ENCODE measurements at regions not wholly inside any gene's neighbourhood (a gene's known extent, or its start where the extent isn't known, plus 50 kb on each side); places are given as distances from the start of the nearest gene placed in this dataset.

DNA sequence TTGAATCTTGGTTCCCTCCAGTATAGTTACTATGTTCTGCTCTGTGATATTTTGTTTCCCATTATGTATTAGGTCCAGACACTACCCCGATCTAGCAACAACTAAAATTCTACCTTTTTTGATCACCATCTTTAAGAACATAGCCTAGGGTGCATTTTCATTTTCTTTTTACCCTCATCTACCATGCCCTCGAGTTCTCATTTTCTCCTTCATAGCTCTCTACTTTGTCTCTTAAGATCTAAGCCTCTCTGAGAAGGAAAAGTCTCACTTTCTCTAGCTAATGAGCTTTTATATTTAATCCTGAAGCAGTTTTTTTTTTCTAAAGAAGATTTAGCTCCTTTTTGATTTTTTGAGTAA lies 1089.4 kb upstream of the SLC39A10 start:
- no peak overlapping the region for H3K9ac ChIP-seq (ENCODE audit: low read length)

DNA sequence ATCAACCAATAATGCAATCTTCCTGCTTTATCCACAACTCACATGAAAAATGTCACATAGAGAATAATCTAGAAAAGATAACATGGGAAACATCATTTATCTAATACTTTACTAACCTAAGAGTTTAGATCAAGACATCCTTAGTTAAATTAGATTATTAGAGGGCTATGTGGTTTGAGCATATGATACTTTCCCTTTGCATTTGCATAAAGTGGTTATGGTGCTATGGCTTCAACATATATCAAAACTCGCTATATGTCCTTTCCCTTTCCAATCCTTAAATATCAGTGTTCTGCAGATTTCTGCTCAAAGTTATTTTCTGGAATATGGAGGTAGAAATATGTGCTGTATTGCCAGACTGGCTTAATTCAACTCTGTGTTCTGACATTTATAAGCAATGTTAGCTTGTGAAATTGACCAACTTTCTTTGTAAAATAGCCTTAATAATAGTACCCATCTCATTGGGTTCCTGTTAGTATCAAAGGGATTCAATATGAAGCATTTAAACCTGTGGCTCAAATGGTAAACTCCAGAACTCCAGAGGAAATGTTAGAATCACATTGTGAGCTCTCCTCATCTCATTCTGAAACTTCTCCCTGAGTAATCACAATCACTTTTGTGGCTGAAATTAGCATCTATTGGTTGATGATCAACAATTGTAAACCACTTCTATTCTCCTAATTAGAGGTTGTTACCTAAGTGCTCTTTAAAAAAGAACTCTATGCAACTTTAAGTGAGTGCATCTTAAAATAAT lies 1089.9 kb upstream of the SLC39A10 start:
- Histone ChIP-seq H3K4me1 (ENCODE audit: insufficient read depth, low read length) (no peaks in the 10 kb centered on the region), H3K4me3 (ENCODE audit: low read depth in 1 of 2, low read length in 2 of 2) (no peak overlapping the region), H3K27me3 (ENCODE audit: control insufficient read depth in 1 of 2, insufficient read depth in 2 of 2, low read length in 2 of 2) (no peaks in the 10 kb centered on the region), H3K27ac (ENCODE audit: low read depth, low read length) (no peak overlapping the region), H3K9ac (ENCODE audit: low read length) (no peak overlapping the region), H3K36me3 (ENCODE audit: insufficient read depth, low read length) (no peaks in the 10 kb centered on the region), H3K9me3 (ENCODE audit: low read length) (no peaks in the 10 kb centered on the region)

More for the DNA sequence above, 1089.4 kb upstream of the SLC39A10 start:
- Histone ChIP-seq H3K4me1 (ENCODE audit: insufficient read depth, low read length) (no peaks in the 10 kb centered on the region), H3K36me3 (ENCODE audit: insufficient read depth, low read length) (no peaks in the 10 kb centered on the region), H3K27ac (ENCODE audit: low read depth, low read length) (no peak overlapping the region), H3K27me3 (ENCODE audit: control insufficient read depth in 1 of 2, insufficient read depth in 2 of 2, low read length in 2 of 2) (no peaks in the 10 kb centered on the region), H3K4me3 (ENCODE audit: low read depth in 1 of 2, low read length in 2 of 2) (no peak overlapping the region), H3K9me3 (ENCODE audit: low read length) (no peaks in the 10 kb centered on the region)

DNA sequence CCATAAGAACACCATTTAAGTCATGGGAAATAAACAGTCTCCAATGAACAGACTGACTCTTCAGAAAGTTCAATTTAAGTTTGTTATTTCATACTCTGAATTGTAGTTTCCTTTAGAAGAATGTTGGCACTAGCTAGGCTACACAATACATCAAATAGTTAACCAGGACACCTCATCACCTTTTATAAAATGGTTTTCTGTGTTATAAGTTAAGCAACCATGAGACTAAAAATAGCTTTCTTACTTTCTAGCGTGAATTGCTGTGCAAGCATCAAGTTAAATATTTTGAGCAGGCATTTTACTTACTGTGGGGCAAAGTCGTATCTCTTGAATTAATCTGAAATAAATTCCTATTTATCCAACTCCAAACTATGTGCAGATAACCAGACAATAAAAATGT lies 1092.6 kb upstream of the SLC39A10 start:
- H3K27ac ChIP-seq (ENCODE audit: low read depth, low read length) = no peak overlapping the region
- no peaks in the 10 kb centered on the region for H3K9me3 ChIP-seq (ENCODE audit: low read length)
- no peaks in the 10 kb centered on the region for H3K4me1 ChIP-seq (ENCODE audit: insufficient read depth, low read length)
- no peak overlapping the region for H3K9ac ChIP-seq (ENCODE audit: low read length)
- H3K36me3 ChIP-seq (ENCODE audit: insufficient read depth, low read length) = no peaks in the 10 kb centered on the region
- no peaks in the 10 kb centered on the region for H3K27me3 ChIP-seq (ENCODE audit: control insufficient read depth in 1 of 2, insufficient read depth in 2 of 2, low read length in 2 of 2)
- H3K4me3 ChIP-seq (ENCODE audit: low read depth in 1 of 2, low read length in 2 of 2) = no peak overlapping the region

DNA sequence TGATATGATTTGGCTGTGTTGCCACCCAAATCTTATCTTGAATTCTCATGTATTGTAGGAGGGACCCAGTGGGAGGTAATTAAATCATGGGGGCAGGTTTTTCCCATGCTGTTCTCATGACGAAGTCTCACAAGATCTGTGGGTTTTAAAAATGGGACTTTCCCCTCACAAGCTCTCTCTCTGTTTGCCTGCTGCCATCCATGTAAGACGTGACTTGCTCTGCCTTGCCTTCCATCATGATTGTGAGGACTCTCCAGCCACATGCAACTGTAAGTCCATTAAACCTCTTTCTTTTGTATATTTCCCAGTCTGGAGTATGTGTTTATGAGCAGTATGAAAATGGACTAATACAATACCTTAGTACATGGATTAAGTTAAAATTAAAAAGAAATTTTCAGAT lies 1094.7 kb upstream of the SLC39A10 start:
- H3K36me3 ChIP-seq (ENCODE audit: insufficient read depth, low read length) = no peaks in the 10 kb centered on the region
- no peak overlapping the region for H3K27ac ChIP-seq (ENCODE audit: low read depth, low read length)
- H3K9me3 ChIP-seq (ENCODE audit: low read length) = no peaks in the 10 kb centered on the region
- no peak overlapping the region for H3K9ac ChIP-seq (ENCODE audit: low read length)
- H3K4me1 ChIP-seq (ENCODE audit: insufficient read depth, low read length) = no peaks in the 10 kb centered on the region
- no peak overlapping the region for H3K4me3 ChIP-seq (ENCODE audit: low read depth in 1 of 2, low read length in 2 of 2)
- no peaks in the 10 kb centered on the region for H3K27me3 ChIP-seq (ENCODE audit: control insufficient read depth in 1 of 2, insufficient read depth in 2 of 2, low read length in 2 of 2)

DNA sequence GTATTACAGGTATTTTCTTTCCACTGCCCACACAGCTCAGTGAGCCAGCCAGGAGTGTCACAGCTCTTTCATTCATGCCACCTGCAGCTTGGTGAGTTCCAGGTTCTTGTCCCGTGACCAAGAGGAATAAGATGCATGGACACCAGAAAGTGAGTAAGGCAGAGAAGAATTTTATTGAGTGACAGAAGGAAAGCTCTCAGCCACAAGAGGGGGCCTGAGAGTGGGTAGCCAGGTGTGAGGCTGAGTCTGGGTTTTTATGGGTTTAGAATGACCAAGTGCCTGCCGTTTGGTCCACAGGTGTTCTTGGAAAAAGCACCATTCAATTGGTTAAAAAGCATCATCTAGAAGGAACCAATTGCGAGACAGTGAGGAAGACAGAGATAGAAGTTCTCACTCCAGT lies 1097.1 kb upstream of the SLC39A10 start:
- Histone ChIP-seq H3K4me1 (ENCODE audit: insufficient read depth, low read length) (no peaks in the 10 kb centered on the region), H3K27me3 (ENCODE audit: control insufficient read depth in 1 of 2, insufficient read depth in 2 of 2, low read length in 2 of 2) (no peaks in the 10 kb centered on the region), H3K9me3 (ENCODE audit: low read length) (no peaks in the 10 kb centered on the region), H3K36me3 (ENCODE audit: insufficient read depth, low read length) (no peaks in the 10 kb centered on the region), H3K27ac (ENCODE audit: low read depth, low read length) (no peak overlapping the region), H3K4me3 (ENCODE audit: low read depth in 1 of 2, low read length in 2 of 2) (no peak overlapping the region), H3K9ac (ENCODE audit: low read length) (no peak overlapping the region)

DNA sequence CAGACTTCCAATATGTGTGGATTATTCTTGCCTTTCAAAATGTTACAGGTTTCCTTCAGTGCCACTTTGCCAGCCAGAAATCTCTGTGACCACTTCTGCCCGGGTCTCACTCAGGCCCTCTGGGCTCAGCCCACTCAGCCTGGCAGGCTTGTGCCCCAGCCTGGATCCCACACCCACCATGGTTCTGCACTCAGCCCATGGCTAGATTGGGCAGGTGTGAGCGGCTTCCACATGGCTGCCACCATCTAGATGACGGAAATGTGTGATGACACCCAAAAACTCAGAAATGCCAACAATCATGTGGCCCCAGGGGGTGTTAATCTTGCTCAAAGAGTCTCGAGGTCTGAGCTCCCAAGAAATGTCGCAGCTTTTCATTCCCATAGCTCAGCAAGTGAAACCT lies 1097.5 kb upstream of the SLC39A10 start:
- no peak overlapping the region for H3K9ac ChIP-seq (ENCODE audit: low read length)
- H3K27ac ChIP-seq (ENCODE audit: low read depth, low read length) = no peak overlapping the region
- H3K4me3 ChIP-seq (ENCODE audit: low read depth in 1 of 2, low read length in 2 of 2) = no peak overlapping the region
- H3K4me1 ChIP-seq (ENCODE audit: insufficient read depth, low read length) = no peaks in the 10 kb centered on the region
- no peaks in the 10 kb centered on the region for H3K27me3 ChIP-seq (ENCODE audit: control insufficient read depth in 1 of 2, insufficient read depth in 2 of 2, low read length in 2 of 2)
- no peaks in the 10 kb centered on the region for H3K36me3 ChIP-seq (ENCODE audit: insufficient read depth, low read length)
- no peaks in the 10 kb centered on the region for H3K9me3 ChIP-seq (ENCODE audit: low read length)

DNA sequence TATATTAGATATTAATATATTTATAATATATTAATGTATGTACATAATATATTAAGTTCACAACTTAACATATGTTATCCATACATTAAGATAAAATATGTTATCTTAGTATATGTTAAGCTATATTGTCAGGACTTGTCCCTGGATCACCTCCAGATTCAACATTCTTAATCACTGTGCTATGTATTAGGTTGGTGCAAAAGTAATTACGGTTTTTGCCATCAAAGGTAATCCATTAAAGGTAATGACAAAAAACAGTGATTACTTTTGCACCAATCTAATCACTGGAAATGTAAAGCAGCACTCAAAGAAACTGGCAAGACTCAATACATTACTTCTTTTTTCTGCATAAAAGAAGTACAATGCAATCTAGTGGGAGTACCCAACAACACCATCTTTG lies 1099.0 kb upstream of the SLC39A10 start:
- no peak overlapping the region for H3K27ac ChIP-seq (ENCODE audit: low read depth, low read length)
- no peaks in the 10 kb centered on the region for H3K36me3 ChIP-seq (ENCODE audit: insufficient read depth, low read length)
- no peak overlapping the region for H3K9ac ChIP-seq (ENCODE audit: low read length)
- H3K4me3 ChIP-seq (ENCODE audit: low read depth in 1 of 2, low read length in 2 of 2) = no peak overlapping the region
- H3K4me1 ChIP-seq (ENCODE audit: insufficient read depth, low read length) = no peaks in the 10 kb centered on the region
- no peaks in the 10 kb centered on the region for H3K27me3 ChIP-seq (ENCODE audit: control insufficient read depth in 1 of 2, insufficient read depth in 2 of 2, low read length in 2 of 2)
- H3K9me3 ChIP-seq (ENCODE audit: low read length) = no peaks in the 10 kb centered on the region

DNA sequence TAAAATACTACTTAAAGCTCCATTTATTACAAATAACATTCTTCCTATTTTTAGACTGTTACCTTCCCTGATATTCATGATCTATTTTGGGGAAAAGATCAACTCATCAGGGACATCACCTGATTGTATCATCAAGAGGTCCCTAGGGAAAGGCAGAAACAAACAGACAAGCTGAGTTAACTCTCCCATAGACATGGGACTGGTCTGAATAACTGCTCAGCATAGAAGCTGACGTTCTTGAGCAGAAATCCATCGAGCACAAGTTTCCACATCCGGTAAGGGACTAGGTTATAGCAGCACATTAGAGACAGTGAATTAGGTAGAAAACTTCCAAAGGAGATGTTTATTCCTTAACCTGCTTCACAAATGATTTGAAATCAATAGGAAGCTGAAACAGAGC lies 1100.4 kb upstream of the SLC39A10 start:
- Histone ChIP-seq H3K9me3 (ENCODE audit: low read length) (no peaks in the 10 kb centered on the region), H3K4me1 (ENCODE audit: insufficient read depth, low read length) (no peaks in the 10 kb centered on the region), H3K36me3 (ENCODE audit: insufficient read depth, low read length) (no peaks in the 10 kb centered on the region), H3K4me3 (ENCODE audit: low read depth in 1 of 2, low read length in 2 of 2) (no peak overlapping the region), H3K27ac (ENCODE audit: low read depth, low read length) (no peak overlapping the region), H3K27me3 (ENCODE audit: control insufficient read depth in 1 of 2, insufficient read depth in 2 of 2, low read length in 2 of 2) (no peaks in the 10 kb centered on the region), H3K9ac (ENCODE audit: low read length) (no peak overlapping the region)

DNA sequence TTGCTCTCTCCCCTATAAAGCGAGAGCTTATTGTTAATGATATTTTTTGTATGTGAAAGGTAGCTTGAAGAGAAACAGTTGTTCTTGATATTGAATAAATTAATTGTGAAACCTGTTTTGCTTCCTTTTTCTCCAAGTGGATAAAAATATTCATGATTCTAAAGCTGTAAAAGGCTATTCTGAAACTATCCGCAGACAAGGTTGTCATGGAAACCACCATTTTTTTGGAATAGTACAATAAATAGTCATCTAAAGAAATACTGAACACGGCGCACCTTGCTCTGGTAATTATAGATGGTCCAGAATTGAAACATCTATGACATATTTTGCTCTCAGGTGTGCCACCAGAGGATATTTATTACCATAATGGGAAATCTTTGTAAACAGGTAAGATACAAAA lies 1103.0 kb upstream of the SLC39A10 start:
- H3K4me1 ChIP-seq (ENCODE audit: insufficient read depth, low read length) = no peaks in the 10 kb centered on the region
- H3K9me3 ChIP-seq (ENCODE audit: low read length) = no peaks in the 10 kb centered on the region
- H3K36me3 ChIP-seq (ENCODE audit: insufficient read depth, low read length) = no peaks in the 10 kb centered on the region
- no peaks in the 10 kb centered on the region for H3K27me3 ChIP-seq (ENCODE audit: control insufficient read depth in 1 of 2, insufficient read depth in 2 of 2, low read length in 2 of 2)
- H3K9ac ChIP-seq (ENCODE audit: low read length) = no peak overlapping the region
- no peak overlapping the region for H3K27ac ChIP-seq (ENCODE audit: low read depth, low read length)
- no peak overlapping the region for H3K4me3 ChIP-seq (ENCODE audit: low read depth in 1 of 2, low read length in 2 of 2)

DNA sequence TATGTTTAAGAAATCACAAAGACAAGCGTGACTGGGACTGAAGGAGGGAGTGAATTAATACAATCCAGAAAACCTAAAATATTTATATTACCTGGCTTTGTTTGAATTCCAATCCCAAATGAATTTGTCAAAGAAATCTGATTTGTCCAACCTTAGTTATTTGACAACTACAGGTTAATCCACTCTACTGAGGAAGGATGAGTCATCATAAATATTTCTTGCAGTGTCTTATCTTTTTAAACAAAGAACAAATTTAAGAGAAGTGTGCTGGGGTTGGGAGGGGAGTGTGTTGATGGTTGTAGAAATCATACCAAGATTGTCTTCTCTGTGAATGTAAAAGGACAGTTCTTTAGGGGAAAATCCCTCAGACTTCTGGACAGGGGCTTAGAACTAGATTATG lies 1106.3 kb upstream of the SLC39A10 start:
- Histone ChIP-seq H3K9me3 (ENCODE audit: low read length) (no peaks in the 10 kb centered on the region), H3K9ac (ENCODE audit: low read length) (no peak overlapping the region), H3K36me3 (ENCODE audit: insufficient read depth, low read length) (no peaks in the 10 kb centered on the region), H3K4me3 (ENCODE audit: low read depth in 1 of 2, low read length in 2 of 2) (no peak overlapping the region), H3K4me1 (ENCODE audit: insufficient read depth, low read length) (no peaks in the 10 kb centered on the region), H3K27ac (ENCODE audit: low read depth, low read length) (no peak overlapping the region), H3K27me3 (ENCODE audit: control insufficient read depth in 1 of 2, insufficient read depth in 2 of 2, low read length in 2 of 2) (no peaks in the 10 kb centered on the region)

DNA sequence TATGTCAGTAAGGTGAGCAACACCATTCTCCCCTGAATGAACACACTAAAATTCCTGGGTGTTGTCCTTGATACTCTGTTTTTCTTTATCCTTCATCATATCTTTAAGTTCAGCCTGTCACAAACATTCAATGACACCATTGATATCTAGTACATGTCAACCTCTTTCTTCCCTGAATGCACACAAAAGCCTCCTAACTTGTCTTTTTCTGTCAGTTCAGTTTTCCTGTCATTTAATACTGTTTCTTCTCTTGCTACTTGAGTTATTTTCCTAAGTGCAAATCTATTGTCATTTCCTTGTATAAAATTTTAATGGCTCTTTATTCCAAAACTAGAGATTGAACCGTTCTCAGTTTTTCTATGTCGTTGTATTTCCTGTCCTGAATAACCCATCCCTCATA lies 1107.6 kb upstream of the SLC39A10 start:
- Histone ChIP-seq H3K27me3 (ENCODE audit: control insufficient read depth in 1 of 2, insufficient read depth in 2 of 2, low read length in 2 of 2) (no peaks in the 10 kb centered on the region), H3K4me3 (ENCODE audit: low read depth in 1 of 2, low read length in 2 of 2) (no peak overlapping the region), H3K9me3 (ENCODE audit: low read length) (no peaks in the 10 kb centered on the region), H3K27ac (ENCODE audit: low read depth, low read length) (no peak overlapping the region), H3K36me3 (ENCODE audit: insufficient read depth, low read length) (no peaks in the 10 kb centered on the region), H3K9ac (ENCODE audit: low read length) (no peak overlapping the region), H3K4me1 (ENCODE audit: insufficient read depth, low read length) (no peaks in the 10 kb centered on the region)

DNA sequence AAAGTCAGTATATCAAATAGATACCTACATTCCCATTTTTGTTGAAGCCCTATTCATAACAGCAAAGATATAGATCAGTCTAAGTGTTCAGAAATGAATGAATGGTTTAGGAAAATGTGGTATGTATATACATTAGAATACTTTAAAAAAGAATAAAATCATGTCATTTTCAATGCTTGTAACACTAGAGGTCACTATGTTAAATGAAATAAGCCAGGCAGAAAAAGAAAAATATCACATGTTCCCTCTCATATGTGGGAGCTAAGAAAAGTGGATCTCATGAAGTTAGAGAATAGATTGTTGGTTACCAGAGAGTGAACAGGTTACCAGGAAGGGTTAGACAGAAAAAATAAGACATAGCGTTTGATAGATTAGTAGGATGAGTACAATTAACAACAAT lies 1111.0 kb upstream of the SLC39A10 start:
- Histone ChIP-seq H3K27ac (ENCODE audit: low read depth, low read length) (no peak overlapping the region), H3K9me3 (ENCODE audit: low read length) (no peaks in the 10 kb centered on the region), H3K4me3 (ENCODE audit: low read depth in 1 of 2, low read length in 2 of 2) (no peak overlapping the region), H3K4me1 (ENCODE audit: insufficient read depth, low read length) (no peaks in the 10 kb centered on the region), H3K36me3 (ENCODE audit: insufficient read depth, low read length) (no peaks in the 10 kb centered on the region), H3K27me3 (ENCODE audit: control insufficient read depth in 1 of 2, insufficient read depth in 2 of 2, low read length in 2 of 2) (no peaks in the 10 kb centered on the region), H3K9ac (ENCODE audit: low read length) (no peak overlapping the region)

Data from muscle layer of colon (tissue), 2 donors.